Panc1 (cell line): ENCODE measurements at regions not wholly inside any gene's neighbourhood (a gene's known extent, or its start where the extent isn't known, plus 50 kb on each side); places are given as distances from the start of the nearest gene placed in this dataset.
"Not testable (repeated sequence)": the region's sequence is repeated elsewhere in the genome, so short reads cannot be mapped to it uniquely, and the experiment has no call there.

Experiments
- ATAC-seq: fragments of 200-7000 bp; cut with Tn5 transposase; 2 replicates; pipeline ENCODE4 v1.9.1; 2020; ENCODE audit warnings: mild to moderate bottlenecking, moderate library complexity
- BruUV-seq: library from RNA; stranded (reverse); fragments of 400-500 nt; replicated peaks from 2 replicates; lab custom pipeline; 2021; lab: Mats Ljungman, UMichigan
- CTCF ChIA-PET: fragments of 300-600 bp; sonication (Branson Sonifier 250); formaldehyde crosslinking; loops from one replicate; lab custom pipeline; 2022; ENCODE audit warnings: antibody characterized with exemption; lab: Charles Lee
- POLR2A ChIA-PET: fragments of 300-600 bp; sonication (Branson Sonifier 250); formaldehyde crosslinking; loops from one replicate; lab custom pipeline; 2022; ENCODE audit warnings: antibody characterized with exemption; lab: Charles Lee
- DNase-seq: peaks from one replicate; pipeline ENCODE4 v3.0.0-alpha.2; 2010; ENCODE audit warnings: low read depth, low spot score
- H3K27ac ChIP-seq: 2 replicates; pipeline ENCODE4 v1.5.1; 2011; ENCODE audit warnings: mild to moderate bottlenecking, low read length, inconsistent platforms
- H3K27me3 ChIP-seq: fragments of 200-500 bp; sonication (Bioruptor generic); 2 replicates; pipeline ENCODE4 v1.6.0; 2014; ENCODE audit warnings: low read length, inconsistent platforms; ENCODE audit not compliant: control insufficient read depth, insufficient read depth
- H3K36me3 ChIP-seq: fragments of 200-500 bp; sonication (Bioruptor generic); 2 replicates; pipeline ENCODE4 v1.5.1; 2014; ENCODE audit warnings: inconsistent platforms, mild to moderate bottlenecking, low read length, moderate library complexity; ENCODE audit not compliant: control insufficient read depth, insufficient read depth
- H3K4me1 ChIP-seq: 2 replicates; pipeline ENCODE4 v1.5.1; 2011; ENCODE audit warnings: inconsistent platforms, mild to moderate bottlenecking, low read length, moderate library complexity; ENCODE audit not compliant: control insufficient read depth, insufficient read depth
- H3K4me3 ChIP-seq, 2 experiments: 2 replicates each; pipeline ENCODE4 v1.5.1; 2011 to 2012; ENCODE audit warnings: low read depth in 2 of 2, low read length in 2 of 2, mild to moderate bottlenecking in 2 of 2, inconsistent platforms in 1 of 2, moderate library complexity in 1 of 2
- H3K9me3 ChIP-seq: fragments of 200-500 bp; sonication (Bioruptor generic); 2 replicates; pipeline ENCODE4 v1.5.1; 2014; ENCODE audit warnings: low read depth, mild to moderate bottlenecking, inconsistent platforms, low read length, moderate library complexity; ENCODE audit not compliant: control insufficient read depth, insufficient read depth
- CTCF ChIP-seq: fragments of 450-650 bp; IDR thresholded peaks from 2 replicates; pipeline ENCODE4 v1.5.1; 2017; ENCODE audit warnings: mild to moderate bottlenecking
- POLR2AphosphoS5 ChIP-seq: IDR thresholded peaks from 2 replicates; pipeline ENCODE4 v1.6.1; 2012; ENCODE audit warnings: mild to moderate bottlenecking, low read depth, low read length, moderate library complexity
- SIN3A ChIP-seq: IDR thresholded peaks from 2 replicates; pipeline ENCODE4 v1.6.1; 2012; ENCODE audit warnings: low read depth, mild to moderate bottlenecking, low read length, moderate library complexity, borderline replicate concordance; ENCODE audit not compliant: insufficient read depth
- TCF7L2 ChIP-seq: IDR thresholded peaks from 2 replicates; pipeline ENCODE4 v1.6.1; 2011; ENCODE audit warnings: mild to moderate bottlenecking, low read depth, low read length, inconsistent platforms
- in situ Hi-C: cut with HindIII; loops from 2 replicates; pipeline ENCODE4 v1.10.0; 2016; ENCODE audit warnings: low sequenced_read_pairs, low pct_unique_long_range_greater_than_20kb
- intact Hi-C: fragments of 100-400 bp; cut with micrococcal nuclease; formaldehyde crosslinking; loops from one replicate; pipeline ENCODE4 v1.10.0; 2022; ENCODE audit not compliant: unreplicated experiment
- TF ChIP-seq, protein P1 (sequence below), 2 experiments: IDR thresholded peaks; 2 replicates each; pipeline ENCODE4 v1.6.1; 2011 to 2012; ENCODE audit warnings: low read depth in 2 of 2, control low read depth in 1 of 2, low read length in 1 of 2, mild to moderate bottlenecking in 1 of 2, moderate library complexity in 1 of 2; ENCODE audit not compliant: insufficient read depth in 1 of 2

DNA sequence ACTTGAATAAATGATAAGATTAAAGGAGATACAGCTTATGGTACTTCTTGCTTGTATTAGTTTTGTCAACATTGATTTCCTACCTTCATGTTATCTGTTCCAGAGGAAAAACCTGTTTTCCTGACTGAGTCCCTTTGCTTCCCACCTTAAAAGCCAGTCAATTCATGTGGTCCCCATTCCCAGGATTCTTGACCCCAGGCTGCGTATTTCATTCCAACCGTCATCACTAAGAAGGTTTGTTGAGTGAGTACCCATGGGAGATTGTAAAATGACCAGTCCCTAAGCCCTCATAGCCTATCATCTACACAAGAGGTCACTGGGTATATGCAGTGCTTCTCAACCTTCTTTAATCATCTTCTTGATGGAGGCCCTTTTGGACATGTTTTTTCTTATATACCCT lies 52.2 kb downstream of the BEX3 start:
- Histone ChIP-seq H3K36me3 (no peaks in the 10 kb centered on the region), H3K9me3 (no peaks in the 10 kb centered on the region), H3K27me3 (no peaks in the 10 kb centered on the region), H3K27ac (no peak overlapping the region), H3K4me3 (no peak overlapping the region), H3K4me1 (no peaks in the 10 kb centered on the region)
- in situ Hi-C loops = no loop called here
- intact Hi-C loops = no loop called here
- CTCF ChIA-PET = no interaction called here
- POLR2A ChIA-PET = no interaction called here
- TF ChIP-seq, protein P1, sequence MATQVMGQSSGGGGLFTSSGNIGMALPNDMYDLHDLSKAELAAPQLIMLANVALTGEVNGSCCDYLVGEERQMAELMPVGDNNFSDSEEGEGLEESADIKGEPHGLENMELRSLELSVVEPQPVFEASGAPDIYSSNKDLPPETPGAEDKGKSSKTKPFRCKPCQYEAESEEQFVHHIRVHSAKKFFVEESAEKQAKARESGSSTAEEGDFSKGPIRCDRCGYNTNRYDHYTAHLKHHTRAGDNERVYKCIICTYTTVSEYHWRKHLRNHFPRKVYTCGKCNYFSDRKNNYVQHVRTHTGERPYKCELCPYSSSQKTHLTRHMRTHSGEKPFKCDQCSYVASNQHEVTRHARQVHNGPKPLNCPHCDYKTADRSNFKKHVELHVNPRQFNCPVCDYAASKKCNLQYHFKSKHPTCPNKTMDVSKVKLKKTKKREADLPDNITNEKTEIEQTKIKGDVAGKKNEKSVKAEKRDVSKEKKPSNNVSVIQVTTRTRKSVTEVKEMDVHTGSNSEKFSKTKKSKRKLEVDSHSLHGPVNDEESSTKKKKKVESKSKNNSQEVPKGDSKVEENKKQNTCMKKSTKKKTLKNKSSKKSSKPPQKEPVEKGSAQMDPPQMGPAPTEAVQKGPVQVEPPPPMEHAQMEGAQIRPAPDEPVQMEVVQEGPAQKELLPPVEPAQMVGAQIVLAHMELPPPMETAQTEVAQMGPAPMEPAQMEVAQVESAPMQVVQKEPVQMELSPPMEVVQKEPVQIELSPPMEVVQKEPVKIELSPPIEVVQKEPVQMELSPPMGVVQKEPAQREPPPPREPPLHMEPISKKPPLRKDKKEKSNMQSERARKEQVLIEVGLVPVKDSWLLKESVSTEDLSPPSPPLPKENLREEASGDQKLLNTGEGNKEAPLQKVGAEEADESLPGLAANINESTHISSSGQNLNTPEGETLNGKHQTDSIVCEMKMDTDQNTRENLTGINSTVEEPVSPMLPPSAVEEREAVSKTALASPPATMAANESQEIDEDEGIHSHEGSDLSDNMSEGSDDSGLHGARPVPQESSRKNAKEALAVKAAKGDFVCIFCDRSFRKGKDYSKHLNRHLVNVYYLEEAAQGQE (IDR thresholded peaks at IDR 0.05; ENCODE audit: insufficient read depth in 1 of 2, low read depth in 2 of 2, low read length in 1 of 2) = no peak
- TF ChIP-seq POLR2AphosphoS5 (no peak), TCF7L2 (no peak), SIN3A (no peak), CTCF (no peak)
- no TSS peak for BruUV-seq
- ATAC-seq (no peak), DNase-seq (no peak)

DNA sequence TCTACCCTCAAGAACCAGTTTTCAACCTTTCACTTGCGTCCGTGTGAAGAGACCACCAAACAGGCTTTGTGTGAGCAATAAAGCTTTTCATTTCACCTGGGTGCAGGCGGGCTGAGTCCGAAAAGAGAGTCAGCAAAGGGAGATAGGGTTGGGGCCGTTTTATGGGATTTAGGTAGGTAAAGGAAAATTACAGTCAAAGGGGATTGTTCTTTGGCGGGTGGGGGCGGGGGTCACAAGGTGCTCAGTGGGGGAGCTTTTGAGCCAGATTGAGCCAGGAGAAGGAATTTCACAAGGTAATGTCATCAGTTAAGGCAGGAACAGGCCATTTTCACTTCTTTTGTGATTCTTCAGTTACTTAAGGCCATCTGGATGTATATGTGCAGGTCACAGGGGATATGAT lies 52.7 kb downstream of the BEX3 start:
- POLR2A ChIA-PET, CTCF ChIA-PET, BruUV-seq: not testable (repeated sequence)

GRCh38 chrX:103431316-103431715 lies 55.0 kb downstream of the BEX3 start:
- intact Hi-C loops = no loop called here
- POLR2A ChIA-PET = no interaction called here
- DNase-seq (no peak), ATAC-seq (no peak)
- no peaks in the 10 kb centered on the region for H3K27me3 ChIP-seq
- no peaks in the 10 kb centered on the region for H3K9me3 ChIP-seq
- no peak overlapping the region for H3K4me3 ChIP-seq
- BruUV-seq = no TSS peak
- H3K27ac ChIP-seq = no peak overlapping the region
- no peaks in the 10 kb centered on the region for H3K4me1 ChIP-seq
- CTCF ChIA-PET = no interaction called here
- TF ChIP-seq CTCF (no peak), SIN3A (no peak), POLR2AphosphoS5 (no peak), TCF7L2 (no peak)
- TF ChIP-seq, protein P1 (IDR thresholded peaks at IDR 0.05; ENCODE audit: insufficient read depth in 1 of 2, low read depth in 2 of 2, low read length in 1 of 2) = no peak
- no peaks in the 10 kb centered on the region for H3K36me3 ChIP-seq
- in situ Hi-C loops = no loop called here

More for the DNA sequence above, 52.7 kb downstream of the BEX3 start:
- H3K27ac ChIP-seq, H3K27me3 ChIP-seq, DNase-seq, H3K36me3 ChIP-seq, H3K4me1 ChIP-seq, ATAC-seq, in situ Hi-C loops, H3K4me3 ChIP-seq, intact Hi-C loops, H3K9me3 ChIP-seq: not testable (repeated sequence)

DNA sequence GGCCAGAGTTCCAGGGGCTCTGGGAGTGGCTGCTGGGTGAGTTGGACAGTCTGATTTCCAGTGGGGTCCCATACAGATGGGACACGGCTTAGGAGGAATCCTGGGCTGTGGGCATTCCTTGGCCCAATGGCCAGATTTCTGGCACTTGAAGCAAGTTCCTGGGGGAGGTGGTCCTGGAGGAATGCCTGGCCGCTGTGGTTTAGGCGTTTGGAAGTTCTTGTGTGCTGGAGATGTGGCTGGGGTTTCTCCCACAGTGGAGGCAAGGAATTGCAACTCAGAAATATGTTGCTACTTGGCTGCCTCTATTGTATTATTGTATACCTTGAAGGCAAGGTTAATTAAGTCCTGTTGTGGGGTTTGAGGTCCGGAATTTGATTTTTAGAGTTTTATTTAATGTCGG lies 56.5 kb downstream of the BEX3 start:
- H3K27me3 ChIP-seq, intact Hi-C loops, H3K4me1 ChIP-seq, H3K4me3 ChIP-seq, H3K9me3 ChIP-seq, H3K27ac ChIP-seq, CTCF ChIA-PET, POLR2A ChIA-PET, in situ Hi-C loops, ATAC-seq, BruUV-seq, DNase-seq, H3K36me3 ChIP-seq: not testable (repeated sequence)
